GM12875 (cell line): ENCODE measurements at regions not wholly inside any gene's neighbourhood (a gene's known extent, or its start where the extent isn't known, plus 50 kb on each side); places are given as distances from the start of the nearest gene placed in this dataset.

Experiments used
- H3K4me3 ChIP-seq: one replicate; pipeline ENCODE4 v1.5.1; 2011; ENCODE audit warnings: low read depth, low read length, control low read depth
- TF ChIP-seq, protein P1 (sequence below): IDR thresholded peaks from 2 replicates; pipeline ENCODE4 v1.5.1; 2011; ENCODE audit warnings: low read depth, mild to moderate bottlenecking, control low read depth, inconsistent platforms, low read length, moderate library complexity, borderline replicate concordance; ENCODE audit not compliant: insufficient read depth

DNA sequence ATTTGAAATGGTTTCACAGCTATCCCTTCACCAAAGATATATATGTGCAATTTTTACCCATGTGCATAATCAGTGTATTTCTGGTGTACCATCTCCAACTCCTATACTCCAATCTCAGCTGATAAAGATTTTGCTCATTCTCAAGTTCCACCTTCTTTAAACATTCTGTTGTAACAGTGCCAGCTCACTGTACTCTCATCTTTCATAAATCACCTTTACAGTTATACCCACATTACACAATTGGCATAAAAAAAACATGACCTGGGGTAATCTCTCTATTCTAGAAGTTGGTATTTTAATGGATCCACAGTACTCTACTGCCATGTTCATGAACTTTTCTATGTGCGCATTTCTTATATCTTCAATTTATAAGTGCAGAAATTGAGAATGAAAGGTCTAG lies 339.9 kb upstream of the DPH6 start:
- H3K4me3 ChIP-seq: no peak overlapping the region
- TF ChIP-seq, protein P1, sequence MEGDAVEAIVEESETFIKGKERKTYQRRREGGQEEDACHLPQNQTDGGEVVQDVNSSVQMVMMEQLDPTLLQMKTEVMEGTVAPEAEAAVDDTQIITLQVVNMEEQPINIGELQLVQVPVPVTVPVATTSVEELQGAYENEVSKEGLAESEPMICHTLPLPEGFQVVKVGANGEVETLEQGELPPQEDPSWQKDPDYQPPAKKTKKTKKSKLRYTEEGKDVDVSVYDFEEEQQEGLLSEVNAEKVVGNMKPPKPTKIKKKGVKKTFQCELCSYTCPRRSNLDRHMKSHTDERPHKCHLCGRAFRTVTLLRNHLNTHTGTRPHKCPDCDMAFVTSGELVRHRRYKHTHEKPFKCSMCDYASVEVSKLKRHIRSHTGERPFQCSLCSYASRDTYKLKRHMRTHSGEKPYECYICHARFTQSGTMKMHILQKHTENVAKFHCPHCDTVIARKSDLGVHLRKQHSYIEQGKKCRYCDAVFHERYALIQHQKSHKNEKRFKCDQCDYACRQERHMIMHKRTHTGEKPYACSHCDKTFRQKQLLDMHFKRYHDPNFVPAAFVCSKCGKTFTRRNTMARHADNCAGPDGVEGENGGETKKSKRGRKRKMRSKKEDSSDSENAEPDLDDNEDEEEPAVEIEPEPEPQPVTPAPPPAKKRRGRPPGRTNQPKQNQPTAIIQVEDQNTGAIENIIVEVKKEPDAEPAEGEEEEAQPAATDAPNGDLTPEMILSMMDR: no peak

DNA sequence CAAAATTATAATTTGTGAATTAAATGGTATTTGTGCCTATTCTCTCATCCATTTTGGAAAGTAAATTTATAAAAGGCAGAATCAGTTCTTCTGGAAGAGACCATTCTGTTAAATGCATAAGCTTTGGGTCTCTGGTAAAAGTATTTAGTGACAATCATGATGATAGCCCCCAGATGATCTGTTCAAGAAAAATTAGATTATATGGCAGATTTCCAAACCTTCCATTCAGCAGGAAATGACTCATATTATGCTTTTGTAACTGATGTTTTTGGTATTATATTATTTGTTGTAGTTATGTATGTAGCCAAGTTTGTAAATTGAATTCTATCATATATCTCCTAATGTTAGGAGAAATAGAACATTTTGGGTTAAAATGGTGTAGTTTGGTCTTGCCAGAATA lies 340.8 kb upstream of the DPH6 start:
- TF ChIP-seq, protein P1: no peak
- H3K4me3 ChIP-seq: no peak overlapping the region

DNA sequence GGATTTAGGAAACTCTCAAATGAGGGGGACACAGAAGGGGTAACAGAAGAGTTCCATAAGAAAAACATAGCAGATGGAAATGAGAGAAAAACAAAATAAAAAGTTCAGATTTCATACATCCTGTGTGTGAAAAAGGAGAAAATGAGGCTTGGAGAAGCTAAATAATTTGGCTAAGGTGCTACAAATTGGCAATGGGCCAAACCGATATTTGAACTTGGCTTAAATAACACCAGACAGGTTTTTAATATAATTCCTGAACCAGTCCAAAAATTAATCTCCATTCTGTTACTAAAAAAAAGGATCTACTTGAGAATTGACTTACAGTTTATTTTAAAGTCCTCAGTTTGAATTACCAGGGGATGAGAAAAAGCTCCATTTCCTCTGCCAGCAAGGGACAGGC lies 342.9 kb upstream of the DPH6 start:
- TF ChIP-seq, protein P1: no peak
- no peak overlapping the region for H3K4me3 ChIP-seq

DNA sequence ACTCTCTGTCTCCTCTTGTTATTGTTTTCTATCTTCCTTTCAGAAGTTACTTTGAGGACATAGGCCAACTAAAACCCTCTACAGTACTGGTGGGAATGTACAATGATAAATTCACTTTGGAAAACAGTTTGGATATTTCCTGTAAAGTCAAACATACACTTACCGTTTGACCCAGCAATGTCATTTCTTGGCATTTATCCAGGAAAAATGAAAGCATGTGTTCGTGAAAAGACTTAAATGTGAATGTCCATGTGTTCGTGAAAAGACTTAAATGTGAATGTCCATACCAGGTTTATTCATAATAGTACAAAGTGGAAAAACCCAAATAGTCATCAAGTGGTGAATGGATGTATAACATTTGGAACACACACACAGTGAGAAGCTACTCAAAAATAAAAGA lies 361.5 kb upstream of the DPH6 start:
- TF ChIP-seq, protein P1: no peak
- no peak overlapping the region for H3K4me3 ChIP-seq

DNA sequence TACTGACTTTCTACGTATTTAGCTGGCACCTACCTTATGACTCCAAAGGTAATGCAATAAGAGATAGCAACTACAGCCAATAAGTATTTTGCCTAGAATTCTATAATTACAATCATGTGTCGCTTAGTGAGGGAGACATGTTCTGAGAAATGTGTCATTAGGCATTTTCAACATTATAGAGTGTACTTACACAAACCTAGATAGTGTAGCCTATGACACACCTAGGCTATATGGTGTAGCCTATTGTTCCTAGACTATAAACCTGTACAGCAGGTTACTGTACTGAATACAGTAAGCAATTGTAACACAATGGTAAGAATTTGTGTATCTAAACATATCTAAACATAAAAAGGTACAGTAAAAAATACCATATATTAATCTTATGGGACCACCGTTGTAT lies 363.4 kb upstream of the DPH6 start:
- no peak overlapping the region for H3K4me3 ChIP-seq
- TF ChIP-seq, protein P1: no peak

DNA sequence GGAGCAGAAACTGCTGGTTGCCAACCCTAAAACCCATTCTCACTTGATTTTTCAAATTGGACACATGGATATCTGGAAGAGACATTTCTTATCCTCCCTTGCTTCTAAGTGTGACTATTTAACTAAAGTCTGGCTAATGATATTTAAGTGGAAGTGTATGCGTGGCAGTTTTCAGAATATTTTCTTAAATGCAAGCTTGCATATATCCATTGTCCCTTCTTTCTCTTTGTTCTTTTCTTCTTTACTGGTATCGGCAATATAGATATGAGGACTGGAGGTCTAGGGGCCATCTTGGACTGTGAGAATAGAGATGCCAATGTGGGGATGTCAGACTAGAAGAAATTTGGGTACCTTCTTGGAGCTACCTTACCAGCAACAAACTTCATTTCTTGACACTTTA lies 364.3 kb upstream of the DPH6 start:
- TF ChIP-seq, protein P1: no peak

DNA sequence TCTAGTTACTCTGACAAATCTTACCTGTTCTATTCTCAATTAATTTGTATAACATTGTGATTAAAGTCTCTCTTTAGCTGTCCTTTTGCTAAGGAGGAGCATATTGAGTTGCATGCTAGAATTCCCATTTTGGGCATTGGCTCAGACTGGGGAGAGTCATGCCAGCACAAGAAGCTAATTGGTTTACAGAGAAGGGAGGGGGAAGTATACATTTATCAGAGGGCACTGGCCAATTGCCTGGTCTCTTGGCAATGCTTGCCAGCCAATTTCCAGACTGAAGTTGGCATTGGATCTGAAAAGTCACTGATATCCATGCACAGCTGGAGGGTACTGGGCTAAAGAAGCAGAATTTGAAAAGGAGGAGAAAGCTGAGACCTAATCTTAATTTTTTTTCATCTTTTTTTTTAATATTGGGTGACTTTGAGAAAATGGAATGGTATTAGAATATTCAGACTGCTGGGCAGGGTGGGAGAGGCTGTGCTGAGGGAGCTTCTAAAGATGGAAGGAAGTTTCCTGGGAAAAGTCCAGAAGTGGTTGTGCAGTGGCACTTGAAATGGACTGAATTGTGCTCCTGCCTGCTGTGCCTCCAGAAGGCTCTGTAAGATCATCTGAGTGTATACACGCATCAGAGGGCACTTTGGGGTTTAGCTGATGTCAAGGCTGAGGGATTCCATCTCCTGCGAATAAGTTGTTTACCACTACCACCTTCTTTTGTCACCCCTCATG lies 365.2 kb upstream of the DPH6 start:
- H3K4me3 ChIP-seq: no peak overlapping the region
- TF ChIP-seq, protein P1: no peak

More for the DNA sequence above, 364.3 kb upstream of the DPH6 start:
- no peak overlapping the region for H3K4me3 ChIP-seq
